Activated T-cell treated with anti-CD3 and anti-CD28 coated beads, Interleukin-2, amount 50 U/mL, for 72 hours (primary cell): ENCODE measurements at regions not wholly inside any gene's neighbourhood (a gene's known extent, or its start where the extent isn't known, plus 50 kb on each side); places are given as distances from the start of the nearest gene placed in this dataset.
"Not testable (repeated sequence)": the region's sequence is repeated elsewhere in the genome, so short reads cannot be mapped to it uniquely, and the experiment has no call there.

Experiments
- ATAC-seq, 2 donors: fragments of 150-1000 bp; cut with Tn5 transposase; replicated peaks in 1 of 2; 2 replicates each; pipeline ENCODE4 v1.10.0; 2021; ENCODE audit warnings: moderate library complexity in 2 of 2, mild to moderate bottlenecking in 1 of 2
- DNase-seq, 2 donors: peaks; one replicate each; pipeline ENCODE4 v3.0.0; 2021 to 2022; ENCODE audit warnings: mixed read lengths in 1 of 2
- H3K27ac Mint-ChIP-seq: one replicate; pipeline ENCODE4 v1.8.0; 2022; ENCODE audit warnings: mild to moderate bottlenecking, moderate library complexity, mixed read lengths
- H3K27me3 Mint-ChIP-seq: one replicate; pipeline ENCODE4 v1.8.0; 2022; ENCODE audit warnings: low read depth, mixed read lengths
- H3K36me3 Mint-ChIP-seq, 2 donors: one replicate each; pipeline ENCODE4 v1.8.0; 2022; ENCODE audit warnings: mixed read lengths in 2 of 2, mild to moderate bottlenecking in 1 of 2; ENCODE audit not compliant: insufficient read depth in 2 of 2
- H3K4me1 Mint-ChIP-seq: one replicate; pipeline ENCODE4 v1.8.0; 2022; ENCODE audit warnings: low read depth, mixed read lengths
- H3K4me3 Mint-ChIP-seq, 2 donors: one replicate each; pipeline ENCODE4 v1.8.0; 2022; ENCODE audit warnings: mild to moderate bottlenecking in 2 of 2, mixed read lengths in 2 of 2, moderate library complexity in 2 of 2
- H3K9me3 Mint-ChIP-seq, 2 donors: one replicate each; pipeline ENCODE4 v1.8.0; 2022; ENCODE audit warnings: mixed read lengths in 2 of 2

GRCh38 chr6:157727629-157728182 is 95.3 kb upstream of the SNX9 start:
- Mint-ChIP-seq H3K27ac (no peak overlapping the region), H3K36me3 (peaks cover 12 to 16% of the 10 kb centered on the region in 2 donors), H3K27me3 (no peaks in the 10 kb centered on the region)

GRCh38 chr6:157728183-157728881 is 94.7 kb upstream of the SNX9 start:
- DNase-seq (no peak), ATAC-seq (no peak)
- Mint-ChIP-seq H3K4me1 (no peaks in the 10 kb centered on the region), H3K27ac (no peak overlapping the region), H3K9me3 (peaks cover 11 to 13% of the 10 kb centered on the region in 2 donors), H3K4me3 (no peak overlapping the region), H3K27me3 (no peaks in the 10 kb centered on the region), H3K36me3 (peaks cover 12 to 16% of the 10 kb centered on the region in 2 donors)

More at GRCh38 chr6:157727629-157728182, 95.3 kb upstream of the SNX9 start:
- H3K4me1 Mint-ChIP-seq = no peaks in the 10 kb centered on the region
- peaks cover 11 to 13% of the 10 kb centered on the region in 2 donors for H3K9me3 Mint-ChIP-seq
- no peak overlapping the region for H3K4me3 Mint-ChIP-seq
- ATAC-seq = no peak
- no peak for DNase-seq

- no peak for ATAC-seq
These were observed 91.8 kb upstream of the SNX9 start for GRCh38 chr6:157731221-157731620.

GRCh38 chr6:157732007-157732406 is 91.0 kb upstream of the SNX9 start:
- Mint-ChIP-seq H3K4me1 (no peaks in the 10 kb centered on the region), H3K27me3 (no peaks in the 10 kb centered on the region), H3K27ac (no peak overlapping the region), H3K9me3 (peaks cover 0 to 2% of the 10 kb centered on the region in 2 donors), H3K36me3 (peaks cover 0 to 1% of the 10 kb centered on the region in 2 donors), H3K4me3 (no peak overlapping the region)
- DNase-seq (no peak), ATAC-seq (no peak)

More at GRCh38 chr6:157731221-157731620, 91.8 kb upstream of the SNX9 start:
- no peak for DNase-seq
- Mint-ChIP-seq H3K36me3 (peaks cover 0 to under 1% of the 10 kb centered on the region in 2 donors), H3K4me1 (no peaks in the 10 kb centered on the region), H3K27ac (no peak overlapping the region), H3K4me3 (no peak overlapping the region), H3K27me3 (no peaks in the 10 kb centered on the region), H3K9me3 (peaks cover under 1% of the 10 kb centered on the region in 2 donors)

- no peak overlapping the region for H3K4me3 Mint-ChIP-seq
- no peak overlapping the region for H3K27ac Mint-ChIP-seq
- ATAC-seq = no peak
These were observed 90.5 kb upstream of the SNX9 start for GRCh38 chr6:157732416-157733161.

DNA sequence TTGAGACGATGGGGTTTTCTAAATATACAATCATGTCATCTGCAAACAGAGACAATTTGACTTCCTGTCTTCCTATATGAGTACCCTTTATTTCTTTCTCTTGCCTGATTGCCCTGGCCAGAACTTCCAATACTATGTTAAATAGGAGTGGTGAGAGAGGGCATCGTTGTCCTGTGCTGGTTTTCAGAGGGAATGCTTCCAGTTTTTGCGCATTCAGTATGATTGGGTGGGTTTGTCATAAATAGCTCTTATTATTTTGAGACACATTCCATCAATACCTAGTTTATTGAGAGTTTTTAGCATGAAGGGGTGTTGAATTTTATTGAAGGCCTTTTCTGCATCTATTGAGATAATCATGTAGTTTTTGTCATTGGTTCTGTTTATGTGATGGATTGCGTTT is 86.5 kb upstream of the SNX9 start:
- Mint-ChIP-seq H3K36me3 (peaks cover 6 to 16% of the 10 kb centered on the region in 2 donors), H3K9me3 (peaks cover 11 to 14% of the 10 kb centered on the region in 2 donors)
- not testable (repeated sequence) for H3K27ac Mint-ChIP-seq, H3K27me3 Mint-ChIP-seq, ATAC-seq, H3K4me1 Mint-ChIP-seq, DNase-seq, H3K4me3 Mint-ChIP-seq

More at GRCh38 chr6:157732416-157733161, 90.5 kb upstream of the SNX9 start:
- H3K27me3 Mint-ChIP-seq = no peaks in the 10 kb centered on the region
- H3K36me3 Mint-ChIP-seq = peaks cover 2% of the 10 kb centered on the region in 2 donors
- H3K4me1 Mint-ChIP-seq = no peaks in the 10 kb centered on the region
- DNase-seq = no peak
- peaks cover 2 to 3% of the 10 kb centered on the region in 2 donors for H3K9me3 Mint-ChIP-seq

DNA sequence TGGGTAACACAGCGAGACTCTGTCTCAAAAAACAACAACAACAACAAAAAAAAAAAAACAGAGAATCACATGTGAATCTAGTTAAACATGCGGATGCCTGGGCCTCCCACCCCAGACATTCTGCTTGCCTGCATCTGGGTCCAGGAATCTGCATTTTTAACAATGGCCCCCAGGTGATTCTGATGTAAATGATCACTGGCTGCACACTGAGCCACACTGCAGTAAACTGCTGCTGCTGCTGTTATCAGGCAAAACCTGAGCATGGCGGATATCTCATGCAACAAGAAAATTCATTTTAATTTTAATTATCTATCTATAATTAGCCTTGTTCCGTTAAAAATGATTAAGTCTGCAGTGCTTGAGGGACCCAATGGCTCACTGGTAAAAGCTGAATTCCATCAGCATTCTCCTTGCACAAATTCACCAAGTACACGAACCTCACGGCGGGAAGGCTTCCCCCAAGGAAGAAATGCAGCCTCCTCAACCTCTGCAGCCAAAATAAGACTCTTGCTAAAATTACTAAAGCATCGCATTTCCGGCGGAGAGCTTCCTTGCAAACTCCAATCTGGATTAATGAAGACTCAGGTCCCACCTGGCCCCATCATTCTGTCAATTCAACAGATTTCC is 81.6 kb upstream of the SNX9 start:
- Mint-ChIP-seq H3K27ac (no peak overlapping the region), H3K27me3 (peaks cover 7% of the 10 kb centered on the region), H3K4me3 (no peak overlapping the region), H3K4me1 (no peaks in the 10 kb centered on the region), H3K36me3 (peaks cover 6 to 18% of the 10 kb centered on the region in 2 donors), H3K9me3 (peaks cover 11 to 14% of the 10 kb centered on the region in 2 donors)
- ATAC-seq (no peak), DNase-seq (no peak)

DNA sequence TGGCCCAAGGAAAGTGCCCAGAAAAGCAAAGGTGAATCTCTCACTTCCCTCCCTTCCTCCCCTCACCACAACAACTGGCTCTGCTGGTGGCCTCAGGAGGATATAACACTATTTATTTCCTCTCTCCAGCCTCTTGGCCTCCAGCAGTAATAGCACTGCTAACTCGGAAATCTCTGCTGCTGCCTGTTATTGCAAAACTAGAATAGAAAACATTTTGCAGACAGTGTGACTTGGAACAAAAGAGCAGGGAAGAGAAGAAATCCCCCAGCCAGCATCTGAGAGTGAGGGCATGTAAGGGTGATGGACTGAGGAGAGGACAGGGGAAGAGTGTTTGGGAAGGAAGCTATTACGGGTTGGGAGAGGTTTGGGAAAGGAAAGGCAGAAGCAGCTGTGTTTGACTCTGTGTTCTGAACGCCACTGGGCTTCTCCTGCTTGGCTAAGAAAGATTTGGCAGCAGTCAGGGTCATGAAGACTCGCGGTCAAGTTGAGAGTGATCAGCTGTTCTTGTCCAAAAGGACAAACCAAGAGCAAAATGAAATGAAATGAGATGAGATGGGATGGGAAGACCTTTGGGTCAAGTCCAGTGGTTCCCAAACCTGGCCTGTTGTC is 81.0 kb upstream of the SNX9 start:
- peaks cover 4 to 19% of the 10 kb centered on the region in 2 donors for H3K36me3 Mint-ChIP-seq
- no peak overlapping the region for H3K4me3 Mint-ChIP-seq
- peaks cover 9 to 14% of the 10 kb centered on the region in 2 donors for H3K9me3 Mint-ChIP-seq
- H3K4me1 Mint-ChIP-seq = peaks cover 3% of the 10 kb centered on the region
- ATAC-seq = no peak
- no peak for DNase-seq
- H3K27ac Mint-ChIP-seq = no peak overlapping the region
- peaks cover 7% of the 10 kb centered on the region for H3K27me3 Mint-ChIP-seq

- no peak overlapping the region for H3K27ac Mint-ChIP-seq
- peaks cover 0 to 3% of the 10 kb centered on the region in 2 donors for H3K36me3 Mint-ChIP-seq
- DNase-seq = no peak
- no peak overlapping the region for H3K4me3 Mint-ChIP-seq
- peaks cover 1 to 2% of the 10 kb centered on the region in 2 donors for H3K9me3 Mint-ChIP-seq
- H3K27me3 Mint-ChIP-seq = no peaks in the 10 kb centered on the region
- H3K4me1 Mint-ChIP-seq = peaks cover 15% of the 10 kb centered on the region
- ATAC-seq = no peak
These were observed 78.9 kb upstream of the SNX9 start for GRCh38 chr6:157744102-157744601.

DNA sequence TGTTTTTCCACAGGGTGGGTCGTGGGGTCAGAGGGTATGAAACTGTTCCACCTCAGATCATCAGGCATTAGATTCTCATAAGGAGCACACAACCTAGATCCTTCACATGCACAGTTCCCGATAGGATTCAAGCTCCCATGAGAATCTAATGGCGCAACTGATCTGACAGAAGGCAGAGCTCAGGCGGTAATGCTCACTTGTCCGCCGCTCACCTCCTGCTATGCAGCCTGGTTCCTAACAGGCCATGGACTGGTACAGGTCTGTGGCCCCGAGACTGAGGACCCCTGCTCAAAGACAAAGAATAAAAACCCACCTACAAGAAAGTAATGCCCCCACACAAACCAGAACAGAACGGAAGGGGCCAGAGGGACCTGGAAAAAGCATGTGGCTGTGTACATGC is 76.1 kb upstream of the SNX9 start:
- H3K9me3 Mint-ChIP-seq = peaks cover 4% of the 10 kb centered on the region in 2 donors
- peaks cover 6 to 15% of the 10 kb centered on the region in 2 donors for H3K36me3 Mint-ChIP-seq
- no peak overlapping the region for H3K4me3 Mint-ChIP-seq
- no peak overlapping the region for H3K27ac Mint-ChIP-seq
- no peak for ATAC-seq
- peaks cover 38% of the 10 kb centered on the region for H3K4me1 Mint-ChIP-seq
- no peaks in the 10 kb centered on the region for H3K27me3 Mint-ChIP-seq
- DNase-seq = no peak

- H3K4me1 Mint-ChIP-seq = peaks cover 43% of the 10 kb centered on the region
- DNase-seq = no peak
- H3K4me3 Mint-ChIP-seq = no peak overlapping the region
- H3K36me3 Mint-ChIP-seq = peaks cover 6 to 15% of the 10 kb centered on the region in 2 donors
- no peak overlapping the region for H3K27ac Mint-ChIP-seq
- no peaks in the 10 kb centered on the region for H3K27me3 Mint-ChIP-seq
- peaks cover 4% of the 10 kb centered on the region in 2 donors for H3K9me3 Mint-ChIP-seq
- ATAC-seq = peak; percentile 56 to 70
These were observed 75.7 kb upstream of the SNX9 start for GRCh38 chr6:157747370-157747769.

DNA sequence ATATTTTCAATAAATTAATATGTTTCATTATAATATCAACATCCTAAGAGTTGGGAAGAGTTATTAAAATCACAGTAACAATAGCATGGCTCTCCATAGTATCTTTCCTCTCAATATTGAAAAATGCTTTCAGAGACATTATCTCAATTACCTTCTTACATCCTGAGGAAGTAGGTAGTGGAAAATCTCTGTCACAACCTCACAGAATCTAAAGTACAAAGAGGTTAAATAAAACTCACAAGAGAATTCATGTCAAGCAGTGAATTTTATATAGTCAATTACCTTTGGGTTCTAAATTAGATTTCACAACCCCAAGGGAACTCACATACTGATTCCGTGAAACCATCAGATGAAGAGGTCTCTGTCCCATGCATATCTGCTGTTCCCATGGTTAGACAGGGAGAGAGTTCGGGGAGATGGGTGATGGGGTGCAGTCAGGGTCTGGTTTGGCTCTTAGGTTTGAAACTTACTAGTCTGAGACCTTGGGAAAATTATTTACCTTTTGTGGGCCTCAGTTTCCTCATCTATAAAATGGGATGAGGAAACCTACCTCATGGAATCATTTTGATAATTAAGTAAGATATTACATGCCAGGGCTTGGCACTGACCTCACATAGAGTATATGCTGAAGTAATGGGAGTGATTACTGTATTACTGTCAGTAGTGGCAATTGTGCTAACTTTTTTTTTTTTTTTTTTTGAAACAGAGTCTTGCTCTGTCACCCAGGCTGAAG is 74.0 kb upstream of the SNX9 start:
- H3K27ac Mint-ChIP-seq = no peak overlapping the region
- DNase-seq (no peak), ATAC-seq (no peak)
- no peak overlapping the region for H3K4me3 Mint-ChIP-seq
- no peaks in the 10 kb centered on the region for H3K27me3 Mint-ChIP-seq
- peaks cover 6 to 18% of the 10 kb centered on the region in 2 donors for H3K36me3 Mint-ChIP-seq
- peaks cover 58% of the 10 kb centered on the region for H3K4me1 Mint-ChIP-seq
- H3K9me3 Mint-ChIP-seq = peaks cover 4% of the 10 kb centered on the region in 2 donors
